Left colon (tissue), 2 donors: ENCODE measurements at regions not wholly inside any gene's neighbourhood (a gene's known extent, or its start where the extent isn't known, plus 50 kb on each side); places are given as distances from the start of the nearest gene placed in this dataset.

Experiments
- ATAC-seq: fragments of 200-7000 bp; cut with Tn5 transposase; one replicate; pipeline ENCODE4 v1.9.1; 2020; ENCODE audit warnings: mild to moderate bottlenecking, moderate library complexity
- DNase-seq, 2 donors: peaks; one replicate each; pipeline ENCODE4 v3.0.0-alpha.2; 2020
- intact Hi-C, 2 donors: fragments of 100-400 bp; cut with DNase I in 1 of 2; cut with micrococcal nuclease in 1 of 2; formaldehyde crosslinking; loops; one replicate each; pipeline versions ENCODE4 v1.11.2 to v1.14.0; 2022; cut with DNase I, micrococcal nuclease
- donor health status: DM: no; HTN: no; CAD: no.
- donor health status: DM: yes; HTN: yes; CAD: no.

DNA sequence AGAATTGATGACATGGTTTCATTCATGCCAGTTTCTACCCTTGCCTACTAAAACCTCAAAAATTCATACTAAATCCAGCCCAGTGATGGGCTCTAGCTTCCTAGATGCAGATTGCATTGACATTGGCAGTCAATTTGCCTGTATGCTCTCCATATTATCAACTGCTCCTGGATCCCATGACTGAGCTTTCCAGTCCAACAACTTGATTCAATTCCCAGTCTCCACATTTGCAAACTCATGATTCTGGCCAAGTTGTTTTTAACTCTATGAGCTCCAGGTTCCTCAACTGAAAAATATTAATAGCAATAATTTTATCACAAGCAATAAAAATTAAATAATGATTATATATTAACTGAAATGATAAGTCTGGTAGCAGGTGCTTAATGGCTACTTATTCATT, 51.0 kb upstream of the DSC1 start:
- ATAC-seq (no peak), DNase-seq (no peak)
- intact Hi-C loops, result no loop called here

DNA sequence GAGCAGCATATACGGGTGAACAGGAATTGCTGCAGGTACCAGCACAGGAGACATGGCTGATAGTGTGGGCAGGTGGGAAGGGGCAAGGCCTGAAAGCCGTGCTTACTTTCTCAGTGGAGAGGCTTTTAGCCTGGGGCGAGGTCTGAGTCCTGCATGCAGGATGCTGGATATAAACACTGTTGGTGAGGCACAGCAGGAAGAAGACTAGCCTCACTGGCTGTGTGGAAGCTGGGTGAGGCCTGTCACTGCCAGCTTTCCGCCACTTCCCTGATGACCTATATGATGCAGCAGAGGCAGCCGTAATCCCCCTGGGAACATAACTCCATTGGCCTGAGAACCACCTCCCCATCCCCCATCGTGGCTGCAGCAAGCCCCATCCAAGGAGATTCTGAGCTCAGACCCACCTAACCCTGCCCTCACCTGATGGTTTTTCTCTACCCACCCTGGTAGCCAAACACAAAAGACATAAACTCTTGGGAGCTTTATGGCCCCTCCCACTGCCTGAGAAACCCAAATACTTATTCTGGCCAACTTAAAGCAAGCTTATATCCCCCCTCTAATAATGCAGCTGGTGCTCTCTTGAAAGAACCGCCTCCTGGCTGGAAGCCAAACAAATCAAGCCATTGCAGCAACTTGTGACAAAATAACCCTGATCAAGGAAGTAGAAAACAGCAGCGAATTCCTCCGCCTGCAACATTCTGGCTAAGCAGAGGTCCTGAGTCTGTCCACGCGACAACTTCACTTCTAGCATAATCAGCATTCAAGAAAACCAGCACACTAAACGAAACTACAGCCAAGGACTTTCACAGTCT, 54.6 kb upstream of the DSC1 start:
- intact Hi-C loops, result no loop called here
- peak in 1 of 2 donors; percentile 63 for DNase-seq
- peak; percentile 84 for ATAC-seq

DNA sequence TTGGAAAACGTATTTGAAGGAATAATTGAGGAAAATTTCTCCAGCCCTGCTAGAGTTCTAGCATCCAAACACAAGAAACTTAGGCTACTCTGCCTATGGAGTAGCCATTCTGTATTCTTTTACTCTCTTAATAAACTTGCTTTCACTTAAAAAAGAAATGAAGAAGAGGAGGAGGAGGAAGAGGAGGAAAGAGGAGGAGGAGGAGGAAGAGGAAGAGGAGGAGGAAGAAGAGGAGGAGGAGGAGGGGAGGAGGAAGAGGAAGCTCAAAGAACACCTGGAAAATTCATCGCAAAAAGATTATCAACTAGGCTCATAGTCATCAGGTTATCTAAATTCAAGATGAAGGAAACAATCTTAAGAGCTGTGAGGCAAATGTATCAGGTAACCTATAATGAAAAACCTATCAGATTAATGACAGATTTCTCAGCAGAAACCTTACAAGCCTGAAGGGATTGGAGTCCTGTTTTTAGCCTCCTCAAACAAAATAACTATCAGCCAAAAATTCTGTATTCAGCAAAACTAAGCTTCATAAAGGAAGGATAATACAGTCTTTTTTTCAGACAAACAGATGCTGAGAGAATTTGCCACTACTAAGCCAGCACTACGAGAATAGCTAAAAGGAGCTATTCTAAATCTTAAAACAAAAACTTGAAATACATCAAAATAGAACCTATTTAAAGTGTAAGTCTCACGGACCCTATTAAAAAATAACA, 56.2 kb upstream of the DSC1 start:
- ATAC-seq, result no peak
- DNase-seq, result no peak
- intact Hi-C loops, result no loop called here

GRCh38 chr18:31219395-31219794, 56.7 kb upstream of the DSC1 start:
- intact Hi-C loops, result no loop called here
- no peak for ATAC-seq
- DNase-seq, result no peak

- no peak for DNase-seq
- no peak for ATAC-seq
- intact Hi-C loops, result no loop called here
Measured at GRCh38 chr18:31223371-31223770, 60.7 kb upstream of the DSC1 start.

DNA sequence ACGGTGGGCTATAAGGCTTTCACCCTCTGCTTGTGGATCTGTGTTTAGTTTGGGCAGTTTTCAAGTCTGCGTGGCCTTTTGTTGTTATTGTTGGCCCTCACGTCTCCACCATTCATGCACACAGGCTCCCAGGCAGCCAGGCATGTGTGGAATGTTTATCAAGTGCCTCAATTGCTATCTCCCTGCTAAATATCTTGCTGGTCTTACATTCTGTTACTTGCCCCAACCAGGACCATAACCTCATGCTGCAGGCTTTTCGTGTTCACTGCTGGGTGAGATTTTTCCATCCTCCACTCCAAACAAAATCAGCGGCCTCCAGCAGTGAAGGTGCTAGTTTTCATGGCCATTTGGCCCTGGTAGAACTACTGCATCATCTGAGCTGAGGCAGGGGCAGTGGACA, 63.0 kb upstream of the DSC1 start:
- intact Hi-C loops, result no loop called here
- no peak for DNase-seq
- no peak for ATAC-seq

- ATAC-seq (no peak), DNase-seq (no peak)
- intact Hi-C loops, result no loop called here
Measured at GRCh38 chr18:31227497-31228229, 65.0 kb upstream of the DSC1 start.

DNA sequence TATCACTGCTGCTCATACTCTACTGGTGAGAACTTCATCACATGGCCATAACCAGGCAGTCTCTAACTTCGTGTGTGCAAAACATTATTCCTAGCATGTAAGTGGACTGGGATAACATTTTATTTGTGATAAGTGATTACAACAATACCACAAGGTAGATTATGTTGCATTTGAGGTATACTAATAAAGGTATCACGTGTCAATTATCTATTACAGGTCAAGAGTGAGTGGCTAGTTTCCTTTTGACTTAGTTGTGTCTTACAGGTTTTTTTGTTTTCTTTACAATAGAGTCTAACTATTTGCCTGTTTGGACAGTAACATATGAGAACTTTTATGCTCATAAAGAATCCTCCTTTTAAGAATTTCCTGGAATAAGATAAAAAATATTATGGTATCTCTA, 67.2 kb upstream of the DSC1 start:
- DNase-seq, result no peak
- intact Hi-C loops, result no loop called here
- no peak for ATAC-seq

DNA sequence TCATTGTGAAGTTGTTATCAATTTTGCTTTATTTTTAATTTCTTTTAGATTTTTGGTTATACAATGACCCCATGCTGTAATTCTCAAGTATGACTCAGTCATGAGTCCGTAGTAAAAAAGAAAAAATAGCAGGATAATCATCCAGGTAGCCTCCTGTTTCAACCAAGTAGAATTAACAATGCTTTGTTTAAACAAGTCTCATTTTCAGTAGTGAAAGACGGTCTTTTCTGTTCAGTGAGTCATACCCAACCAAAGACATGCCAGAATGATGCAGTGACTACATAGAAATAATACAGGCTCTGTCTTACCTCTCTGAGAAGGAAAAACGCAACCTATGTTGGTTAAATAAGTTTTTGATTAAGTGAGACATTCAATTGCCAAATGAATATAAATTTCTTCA, 67.8 kb upstream of the DSC1 start:
- intact Hi-C loops, result no loop called here
- DNase-seq, result no peak
- ATAC-seq, result no peak

DNA sequence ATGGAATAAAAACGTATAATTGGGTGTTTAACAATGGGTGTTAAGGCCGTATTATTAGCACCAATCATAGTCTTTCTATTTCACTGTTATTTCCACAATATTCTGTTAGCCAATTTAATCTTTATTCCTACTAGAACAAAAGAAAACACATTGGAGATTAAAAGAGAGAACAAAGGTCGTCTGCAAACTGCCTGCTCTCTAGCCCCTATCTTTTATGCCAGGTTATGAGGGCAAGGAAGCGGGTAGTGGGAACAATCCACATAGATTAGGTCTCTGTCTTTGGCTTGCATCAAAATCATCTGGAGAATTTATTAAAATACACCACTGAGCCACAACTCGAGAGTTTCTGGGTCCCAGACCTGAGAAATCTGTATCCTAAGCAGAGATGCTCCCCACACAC, 69.4 kb upstream of the DSC1 start:
- ATAC-seq (peak; percentile 32), DNase-seq (no peak)
- intact Hi-C loops, result no loop called here

GRCh38 chr18:31232775-31233424, 70.2 kb upstream of the DSC1 start:
- intact Hi-C loops, result no loop called here
- peak; percentile 80 for ATAC-seq
- peak; percentile 66 to 77 for DNase-seq

DNA sequence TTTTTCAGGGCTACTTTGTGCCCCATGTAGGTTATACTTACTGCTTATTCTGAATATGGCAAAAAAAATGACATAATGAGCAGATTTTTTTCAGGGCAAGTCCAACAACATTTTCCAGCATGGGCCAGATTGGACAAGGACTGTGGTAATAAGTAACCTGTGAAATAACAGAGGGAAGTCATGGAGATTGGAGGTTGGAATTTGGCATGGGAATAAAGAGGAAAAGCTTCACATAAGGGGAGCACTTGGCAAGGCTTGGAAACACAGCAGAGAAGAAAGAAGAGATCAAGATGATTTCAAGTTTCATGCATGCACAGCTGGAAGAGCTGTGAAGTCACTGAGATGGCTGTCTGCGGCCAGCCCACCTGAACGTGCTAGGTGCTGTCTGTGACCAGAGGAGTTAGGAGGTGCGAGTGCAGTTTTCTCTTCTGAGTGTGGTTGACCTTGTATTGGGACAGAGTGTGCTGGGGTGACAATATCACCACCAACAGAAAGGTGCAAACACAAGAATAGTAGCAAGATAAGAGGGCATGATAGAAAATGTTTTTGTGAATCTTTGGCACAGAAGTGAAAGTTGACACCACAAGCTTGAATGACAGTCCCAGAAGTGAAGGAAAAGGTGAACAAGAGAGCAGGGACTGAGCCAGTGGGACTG, 71.1 kb upstream of the DSC1 start:
- ATAC-seq, result peak; percentile 79
- intact Hi-C loops, result no loop called here
- DNase-seq, result peak in 1 of 2 donors; percentile 17

- intact Hi-C loops, result no loop called here
- ATAC-seq, result no peak
- no peak for DNase-seq
Measured at GRCh38 chr18:31235856-31236255, 73.2 kb upstream of the DSC1 start.

DNA sequence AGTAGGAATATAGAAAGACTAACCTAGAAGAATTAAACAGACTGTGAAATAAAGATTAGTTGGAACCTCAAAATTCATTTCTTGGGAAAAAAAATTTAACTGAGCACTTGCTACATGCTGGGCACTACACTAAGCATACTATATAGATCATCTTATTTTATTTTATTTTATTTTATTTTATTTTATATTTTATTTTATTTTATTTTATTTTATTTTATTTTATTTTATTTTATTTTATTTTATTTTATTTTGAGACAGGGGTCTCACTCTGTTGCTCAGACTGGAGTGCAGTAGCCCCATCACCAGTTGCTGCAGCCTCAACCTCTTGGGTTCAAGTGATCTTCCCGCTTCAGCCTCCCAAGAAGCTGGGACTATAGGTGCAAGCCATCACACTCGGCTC, 74.5 kb upstream of the DSC1 start:
- no peak for DNase-seq
- no peak for ATAC-seq
- intact Hi-C loops, result no loop called here

DNA sequence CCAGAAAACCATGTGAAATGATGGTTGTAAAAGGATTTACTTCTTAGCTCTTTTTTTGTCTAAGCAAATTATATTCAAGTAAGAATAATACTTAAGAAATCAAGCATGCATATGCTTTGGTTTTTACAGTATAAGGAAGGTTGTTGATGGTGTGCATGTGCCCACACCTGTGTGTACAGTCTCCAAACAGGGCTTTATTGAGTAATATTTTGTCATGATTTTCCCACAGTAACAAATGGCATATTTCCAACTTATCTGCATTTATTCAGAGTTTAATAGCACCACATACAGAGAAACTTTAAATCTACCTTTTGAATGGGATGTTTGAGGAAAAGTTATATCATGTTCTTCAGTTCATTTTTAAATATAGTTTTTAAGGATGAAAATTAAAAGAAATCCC, 76.5 kb upstream of the DSG1 start:
- no peak for DNase-seq
- intact Hi-C loops, result no loop called here
- peak; percentile 21 for ATAC-seq

GRCh38 chr18:31241900-31242409, 76.0 kb upstream of the DSG1 start:
- DNase-seq, result peak; percentile 46 to 74
- intact Hi-C loops, result no loop called here
- ATAC-seq, result peak; percentile 87

DNA sequence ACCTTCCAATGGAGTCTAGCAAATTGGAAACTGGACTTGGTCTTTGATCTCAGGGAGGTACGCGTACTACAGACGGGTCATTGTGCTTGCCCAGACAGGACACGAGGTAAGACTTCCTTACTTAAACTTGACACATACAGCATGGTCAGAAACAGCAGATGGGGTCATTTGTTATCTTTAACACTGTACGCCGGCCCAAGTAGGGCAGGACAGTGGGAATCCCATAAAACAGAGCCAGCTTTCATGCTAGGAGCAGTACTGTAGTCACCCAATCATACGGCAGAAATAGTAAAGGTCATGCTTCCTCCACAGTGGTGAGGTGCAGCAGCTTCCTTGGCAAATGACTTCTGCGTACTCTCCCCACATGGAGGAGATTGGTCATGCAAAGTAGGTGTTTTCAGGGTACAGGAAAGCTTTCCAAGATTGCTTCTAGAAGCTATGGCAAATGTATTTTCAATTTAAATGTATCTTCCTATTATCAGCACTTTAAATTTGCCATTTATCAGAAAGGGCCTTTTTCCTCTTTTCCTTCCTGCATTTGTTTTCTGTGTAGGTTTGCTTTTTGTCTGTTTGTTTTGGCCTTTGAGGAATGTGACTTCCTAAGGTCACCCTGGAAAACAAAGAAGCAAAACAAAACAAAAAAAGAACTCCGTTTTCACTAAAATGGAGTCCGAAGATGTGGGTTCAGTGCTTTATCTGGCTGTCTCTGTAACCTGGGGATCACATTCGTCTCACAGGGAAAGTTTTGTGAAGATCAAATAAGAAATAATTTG, 74.0 kb upstream of the DSG1 start:
- ATAC-seq (peak; percentile 54), DNase-seq (peak in 1 of 2 donors; percentile 15)
- intact Hi-C loops, result no loop called here

- ATAC-seq (peak; percentile 7), DNase-seq (peak in 1 of 2 donors; percentile 18)
- intact Hi-C loops, result no loop called here
Measured at GRCh38 chr18:31244771-31245394, 73.1 kb upstream of the DSG1 start.
